ENCODE measurements at regions not wholly inside any gene's neighbourhood (a gene's known extent, or its start where the extent isn't known, plus 50 kb on each side); places are given as distances from the start of the nearest gene placed in this dataset.

- FAIRE-seq (no peak), DNase-seq (ENCODE audit: low spot score) (no peak)
Observed at GRCh38 chr5:61596265-61596664, 264.2 kb downstream of the ZSWIM6 start.

GRCh38 chr5:61597684-61598083 lies 265.6 kb downstream of the ZSWIM6 start:
- DNase-seq (ENCODE audit: low spot score) (no peak), FAIRE-seq (no peak)

GRCh38 chr5:61598126-61598525 lies 266.1 kb downstream of the ZSWIM6 start:
- no peak for DNase-seq (ENCODE audit: low spot score)

GRCh38 chr5:61599370-61600122 lies 267.5 kb downstream of the ZSWIM6 start:
- no peak for DNase-seq (ENCODE audit: low spot score)
- no peak for FAIRE-seq

More at GRCh38 chr5:61598126-61598525, 266.1 kb downstream of the ZSWIM6 start:
- no peak for FAIRE-seq

GRCh38 chr5:61600123-61600444 lies 268.0 kb downstream of the ZSWIM6 start:
- DNase-seq (ENCODE audit: low spot score) = no peak
- FAIRE-seq = no peak

- no peak for FAIRE-seq
- DNase-seq (ENCODE audit: low spot score) = no peak
Observed at GRCh38 chr5:61600945-61601511, 269.0 kb downstream of the ZSWIM6 start.

- FAIRE-seq (no peak), DNase-seq (ENCODE audit: low spot score) (peak; percentile 23)
Observed at GRCh38 chr5:61603211-61603908, 271.3 kb downstream of the ZSWIM6 start.

GRCh38 chr5:61604076-61605025 lies 272.3 kb downstream of the ZSWIM6 start:
- no peak for DNase-seq (ENCODE audit: low spot score)

GRCh38 chr5:61609840-61610677 lies 278.0 kb downstream of the ZSWIM6 start:
- FAIRE-seq = no peak

More at GRCh38 chr5:61604076-61605025, 272.3 kb downstream of the ZSWIM6 start:
- no peak for FAIRE-seq

GRCh38 chr5:61610678-61611024 lies 278.6 kb downstream of the ZSWIM6 start:
- FAIRE-seq (no peak), DNase-seq (ENCODE audit: low spot score) (no peak)

More at GRCh38 chr5:61609840-61610677, 278.0 kb downstream of the ZSWIM6 start:
- no peak for DNase-seq (ENCODE audit: low spot score)

GRCh38 chr5:61612431-61612830 lies 280.4 kb downstream of the ZSWIM6 start:
- FAIRE-seq = no peak

GRCh38 chr5:61613679-61614078 lies 281.6 kb downstream of the ZSWIM6 start:
- DNase-seq (ENCODE audit: low spot score) (no peak), FAIRE-seq (no peak)

More at GRCh38 chr5:61612431-61612830, 280.4 kb downstream of the ZSWIM6 start:
- no peak for DNase-seq (ENCODE audit: low spot score)

- DNase-seq (ENCODE audit: low spot score) = no peak
- no peak for FAIRE-seq
Observed at GRCh38 chr5:61614606-61615005, 282.5 kb downstream of the ZSWIM6 start.

- FAIRE-seq (no peak), DNase-seq (ENCODE audit: low spot score) (no peak)
Observed at GRCh38 chr5:61617039-61617438, 285.0 kb downstream of the ZSWIM6 start.

GRCh38 chr5:61617995-61618525 lies 286.0 kb downstream of the ZSWIM6 start:
- peak; percentile 50 for FAIRE-seq
- DNase-seq (ENCODE audit: low spot score) = no peak

GRCh38 chr5:61618577-61618976 lies 286.5 kb downstream of the ZSWIM6 start:
- no peak for DNase-seq (ENCODE audit: low spot score)
- FAIRE-seq = no peak

GRCh38 chr5:61619289-61619688 lies 287.2 kb downstream of the ZSWIM6 start:
- no peak for FAIRE-seq

GRCh38 chr5:61619777-61620518 lies 287.9 kb downstream of the ZSWIM6 start:
- DNase-seq (ENCODE audit: low spot score) (no peak), FAIRE-seq (no peak)

More at GRCh38 chr5:61619289-61619688, 287.2 kb downstream of the ZSWIM6 start:
- no peak for DNase-seq (ENCODE audit: low spot score)

GRCh38 chr5:61620699-61621182 lies 288.7 kb downstream of the ZSWIM6 start:
- DNase-seq (ENCODE audit: low spot score) (no peak), FAIRE-seq (no peak)
